K562 (cell line): ENCODE measurements at regions not wholly inside any gene's neighbourhood (a gene's known extent, or its start where the extent isn't known, plus 50 kb on each side); places are given as distances from the start of the nearest gene placed in this dataset.

Experiments used
- ATAC-seq: fragments of 200-7000 bp; cut with Tn5 transposase; 3 replicates; pipeline ENCODE4 v1.9.1; 2020; ENCODE audit warnings: moderate library complexity
- BruUV-seq: library from RNA; stranded (reverse); fragments of 400-500 nt; replicated peaks from 2 replicates; lab custom pipeline; 2021; lab: Mats Ljungman, UMichigan
- CTCF ChIA-PET: fragments of 300-600 bp; formaldehyde crosslinking; extraction: SDS; loops from one replicate; lab custom pipeline; 2021; ENCODE audit warnings: low intra/inter-chr PET ratio; lab: Yijun Ruan, JAX
- POLR2A ChIA-PET: fragments of 300-600, 350-650 bp; sonication (Branson Sonifier 250); formaldehyde crosslinking; extraction: SDS; loops from one replicate; lab custom pipeline; 2021; ENCODE audit warnings: antibody characterized with exemption, inconsistent platforms; lab: Yijun Ruan, JAX
- DNase-seq, 4 experiments: peaks; one replicate each; pipeline versions ENCODE4 v3.0.0 to v3.0.0-alpha.2; 2011 to 2018; ENCODE audit warnings: low spot score in 3 of 4, mixed read lengths in 3 of 4; ENCODE audit errors: extremely low read depth in 1 of 4
- FAIRE-seq: peaks from 2 replicates; lab custom pipeline; 2011; peaks lifted over from hg19 to GRCh38; lab: Jason Lieb, UNC
- H2AFZ ChIP-seq: 2 replicates; pipeline ENCODE4 v1.6.0; 2011; ENCODE audit warnings: low read depth, low read length, control low read depth, inconsistent platforms
- H3K27ac ChIP-seq: fragments of 200-600 bp; 3 replicates; pipeline ENCODE4 v1.8.0; 2011; ENCODE audit warnings: low read depth, mild to moderate bottlenecking, control low read depth, inconsistent platforms, low read length, moderate library complexity, mixed read lengths; ENCODE audit errors: extremely low read depth
- H3K27me3 ChIP-seq, 2 experiments: fragments of 300-600 bp in 1 of 2; 2 replicates in 1 of 2; 3 replicates in 1 of 2; pipeline versions ENCODE4 v1.6.0 to v1.8.0; 2011; ENCODE audit warnings: inconsistent platforms in 2 of 2, low read length in 2 of 2, mild to moderate bottlenecking in 1 of 2, mixed read lengths in 1 of 2, moderate library complexity in 1 of 2; ENCODE audit not compliant: control insufficient read depth in 2 of 2, insufficient read depth in 2 of 2
- H3K36me3 ChIP-seq: fragments of 300-600 bp; 3 replicates; pipeline ENCODE4 v1.8.0; 2011; ENCODE audit warnings: mild to moderate bottlenecking, low read length, inconsistent platforms; ENCODE audit not compliant: control insufficient read depth, insufficient read depth
- H3K4me1 ChIP-seq, 2 experiments: fragments of 200-600 bp in 1 of 2; replicated peaks in 1 of 2; 2 replicates in 1 of 2; 3 replicates in 1 of 2; pipeline versions ENCODE4 v1.5.1 to v1.8.0; 2011; ENCODE audit warnings: inconsistent platforms in 2 of 2, low read length in 2 of 2, mild to moderate bottlenecking in 1 of 2, mixed read lengths in 1 of 2, moderate library complexity in 1 of 2; ENCODE audit not compliant: control insufficient read depth in 2 of 2, insufficient read depth in 2 of 2
- H3K4me2 ChIP-seq: 2 replicates; pipeline ENCODE4 v1.6.1; 2011; ENCODE audit warnings: low read length, control low read depth, inconsistent platforms, mixed read lengths; ENCODE audit not compliant: insufficient read depth
- H3K4me3 ChIP-seq: fragments of 200-600 bp; sonication (generic), shearing (Covaris generic); 2 replicates; pipeline ENCODE4 v1.5.1; 2016; ENCODE audit warnings: control low read depth, inconsistent platforms
- H3K79me2 ChIP-seq: fragments of 200-600 bp; 3 replicates; pipeline ENCODE4 v1.8.0; 2011; ENCODE audit warnings: low read length, inconsistent platforms; ENCODE audit not compliant: control insufficient read depth, insufficient read depth
- H3K9ac ChIP-seq, 2 experiments: 2 replicates each; pipeline versions ENCODE4 v1.6.0 to v1.6.1; 2011; ENCODE audit warnings: low read depth in 2 of 2, low read length in 2 of 2, control low read depth in 1 of 2, inconsistent platforms in 1 of 2, mild to moderate bottlenecking in 1 of 2, mixed read lengths in 1 of 2; ENCODE audit not compliant: insufficient read depth in 1 of 2
- H3K9me1 ChIP-seq: one replicate; pipeline ENCODE4 v1.6.0; 2011; ENCODE audit warnings: inconsistent platforms, mild to moderate bottlenecking, low read length, moderate library complexity; ENCODE audit not compliant: control insufficient read depth, insufficient read depth
- H3K9me3 ChIP-seq: replicated peaks from 2 replicates; pipeline ENCODE4 v1.5.1; 2011; ENCODE audit warnings: low read depth, low read length, inconsistent platforms; ENCODE audit not compliant: control insufficient read depth, insufficient read depth
- H4K20me1 ChIP-seq: replicated peaks from 2 replicates; pipeline ENCODE4 v1.6.1; 2011; ENCODE audit warnings: low read length, inconsistent platforms, mixed read lengths; ENCODE audit not compliant: control insufficient read depth, insufficient read depth
- ATF4 ChIP-seq: fragments of 450-650 bp; formaldehyde crosslinking; IDR thresholded peaks from 2 replicates; pipeline ENCODE4 v1.4.0; 2022; ENCODE audit warnings: mild to moderate bottlenecking, moderate library complexity
- CC2D1A ChIP-seq: fragments of 450-650 bp; IDR thresholded peaks from 2 replicates; pipeline ENCODE4 v1.6.1; 2017; ENCODE audit warnings: mild to moderate bottlenecking
- CHD2 ChIP-seq: IDR thresholded peaks from 2 replicates; pipeline ENCODE4 v1.6.1; 2011; ENCODE audit warnings: low read depth, low read length
- NCOA4 ChIP-seq: fragments of 450-650 bp; IDR thresholded peaks from 2 replicates; pipeline ENCODE4 v1.6.1; 2018; ENCODE audit warnings: mild to moderate bottlenecking; ENCODE audit not compliant: partially characterized antibody
- NFXL1 ChIP-seq: fragments of 450-650 bp; formaldehyde crosslinking; IDR thresholded peaks from 2 replicates; pipeline ENCODE4 v1.4.0; 2021; ENCODE audit warnings: mild to moderate bottlenecking
- RCOR1 ChIP-seq, 2 experiments: IDR thresholded peaks; 2 replicates each; pipeline ENCODE4 v1.6.1; 2012; ENCODE audit warnings: low read depth in 2 of 2, low read length in 2 of 2, borderline replicate concordance in 1 of 2, improper control_type of control experiment in 1 of 2
- SMARCE1 ChIP-seq: fragments of 450-650 bp; IDR thresholded peaks from 2 replicates; pipeline ENCODE4 v1.7.1; 2016; ENCODE audit warnings: mild to moderate bottlenecking
- STAT6 ChIP-seq: sonication (generic); formaldehyde crosslinking; IDR thresholded peaks from 2 replicates; pipeline ENCODE4 v1.8.1; 2023; ENCODE audit warnings: mild to moderate bottlenecking, missing genetic modification reagents
- TAF15 ChIP-seq: fragments of 200-400 bp; formaldehyde crosslinking; IDR thresholded peaks from 2 replicates; pipeline ENCODE4 v1.6.1; 2017; ENCODE audit warnings: mild to moderate bottlenecking, low read depth, low read length, moderate library complexity
- TEAD4 ChIP-seq, 2 experiments: sonication (generic) in 1 of 2; formaldehyde crosslinking in 1 of 2; IDR thresholded peaks; 2 replicates each; pipeline versions ENCODE4 v1.6.1 to v1.8.0; 2012 to 2022; ENCODE audit warnings: borderline replicate concordance in 1 of 2, inconsistent platforms in 1 of 2, low read length in 1 of 2, mild to moderate bottlenecking in 1 of 2, missing genetic modification reagents in 1 of 2
- XRCC5 ChIP-seq: fragments of 200-400 bp; formaldehyde crosslinking; IDR thresholded peaks from 2 replicates; pipeline ENCODE4 v1.6.1; 2017; ENCODE audit warnings: low read depth, mild to moderate bottlenecking, low read length
- YBX1 ChIP-seq: fragments of 450-650 bp; IDR thresholded peaks from 2 replicates; pipeline ENCODE4 v1.7.1; 2016; ENCODE audit warnings: mild to moderate bottlenecking
- ZFP1 ChIP-seq: fragments of 450-650 bp; formaldehyde crosslinking; IDR thresholded peaks from 2 replicates; pipeline ENCODE4 v1.4.0; 2020; ENCODE audit warnings: mild to moderate bottlenecking, mixed read lengths
- ZNF121 ChIP-seq: sonication (generic); formaldehyde crosslinking; conservative IDR thresholded peaks from 2 replicates; pipeline ENCODE4 v1.8.0; 2022; ENCODE audit warnings: missing genetic modification reagents
- ZNF316 ChIP-seq: fragments of 450-650 bp; IDR thresholded peaks from 2 replicates; pipeline ENCODE4 v1.6.1; 2016
- ZNF655 ChIP-seq: fragments of 250-450 bp; sonication (Bioruptor Pico); IDR thresholded peaks from 2 replicates; pipeline ENCODE4 v1.5.0; 2021
- WGBS: fragments of 100-300 bp; shearing (Covaris generic); methylation state at CpG from one replicate; pipeline ENCODE4 v1.1.6; 2016; ENCODE audit warnings: low coverage, mixed read lengths; ENCODE audit not compliant: insufficient coverage; ENCODE audit errors: missing lambda C conversion rate; 5-methylcytosine and 5-hydroxymethylcytosine counted together
- in situ Hi-C: fragments of 300-500 bp; cut with MboI; formaldehyde crosslinking; loops from 4 replicates; pipeline ENCODE4 v1.15.0; 2018; ENCODE audit warnings: inconsistent platforms, mixed read lengths
- intact Hi-C: fragments of 100-400 bp; cut with micrococcal nuclease; formaldehyde crosslinking; loops from 2 replicates; pipeline ENCODE4 v1.14.2; 2022

- 0% methylated on average over 1 of the region's 1 CpG for WGBS
- CTCF ChIA-PET, result no interaction called here
These were observed 276.6 kb upstream of the GALNT17 start for GRCh38 chr7:70855373-70855772.

More at GRCh38 chr7:70855373-70855772, 276.6 kb upstream of the GALNT17 start:
- ATAC-seq (no peak), FAIRE-seq (no peak), DNase-seq (no peak)
- Histone ChIP-seq H3K27ac (no peak overlapping the region), H4K20me1 (no peaks in the 10 kb centered on the region; the same call in 1 of the 2 replicates), H3K36me3 (no peaks in the 10 kb centered on the region), H3K4me2 (no peak overlapping the region), H3K9me1 (no peaks in the 10 kb centered on the region), H3K9ac (no peak overlapping the region), H3K27me3 (no peaks in the 10 kb centered on the region), H3K79me2 (no peaks in the 10 kb centered on the region), H3K4me1 (no peaks in the 10 kb centered on the region), H3K9me3 (no peaks in the 10 kb centered on the region), H2AFZ (no peak overlapping the region), H3K4me3 (no peak overlapping the region)
- intact Hi-C loops (loop anchor here (10.0 kb wide), 2 partner anchors 229 to 359 kb away; no protein-coding TSS in a partner anchor), in situ Hi-C loops (loop anchor here (5.0 kb wide), 1 partner anchor 882 kb away; no protein-coding TSS in a partner anchor)
- no peak for TF ChIP-seq CHD2
- no peak for TF ChIP-seq STAT6 (CRISPR knock-in tag)
- no peak for TF ChIP-seq ATF4 (CRISPR knock-in tag)
- no peak for TF ChIP-seq ZNF655
- TF ChIP-seq ZFP1, result no peak
- no peak for TF ChIP-seq XRCC5
- no peak for TF ChIP-seq ZNF316
- TF ChIP-seq YBX1, result no peak
- no peak for TF ChIP-seq ZNF121 (CRISPR knock-in tag)
- no peak for TF ChIP-seq TAF15
- no peak for TF ChIP-seq TEAD4 (IDR thresholded peaks at IDR 0.05; ENCODE audit: low read length)
- no peak for TF ChIP-seq TEAD4 (CRISPR knock-in tag; IDR thresholded peaks at IDR 0.05; ENCODE audit: borderline replicate concordance)
- TF ChIP-seq NCOA4, result no peak
- TF ChIP-seq NFXL1 (CRISPR knock-in tag), result no peak
- TF ChIP-seq SMARCE1, result no peak
- TF ChIP-seq RCOR1 (IDR thresholded peaks at IDR 0.05; ENCODE audit: borderline replicate concordance in 1 of 2, low read depth in 2 of 2, low read length in 2 of 2), result no peak
- TF ChIP-seq CC2D1A, result no peak
- no TSS peak for BruUV-seq
- POLR2A ChIA-PET, result no interaction called here
